ENCODE measurements at regions not wholly inside any gene's neighbourhood (a gene's known extent, or its start where the extent isn't known, plus 50 kb on each side); places are given as distances from the start of the nearest gene placed in this dataset.

DNA sequence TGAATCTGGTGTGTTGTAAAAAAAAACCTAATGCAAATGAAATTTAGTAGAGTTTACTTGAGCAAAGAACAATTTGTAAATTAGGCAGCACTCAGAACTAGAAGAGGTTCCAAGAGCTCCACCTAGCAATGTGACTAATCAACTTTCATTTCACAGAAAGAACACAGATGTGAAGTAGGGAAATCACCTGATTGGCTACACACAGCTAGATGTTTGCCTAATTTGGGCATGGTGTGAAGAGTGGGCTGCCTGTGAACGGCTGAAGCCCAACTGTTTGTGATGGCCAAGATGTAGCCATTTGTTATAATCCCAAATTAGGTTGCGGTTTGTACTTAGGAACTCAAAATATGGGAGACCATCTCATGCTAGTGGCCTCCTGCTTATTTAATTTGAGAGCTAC, 724.4 kb upstream of the SLITRK5 start:
- no peak for DNase-seq (ENCODE audit: low read depth)

DNA sequence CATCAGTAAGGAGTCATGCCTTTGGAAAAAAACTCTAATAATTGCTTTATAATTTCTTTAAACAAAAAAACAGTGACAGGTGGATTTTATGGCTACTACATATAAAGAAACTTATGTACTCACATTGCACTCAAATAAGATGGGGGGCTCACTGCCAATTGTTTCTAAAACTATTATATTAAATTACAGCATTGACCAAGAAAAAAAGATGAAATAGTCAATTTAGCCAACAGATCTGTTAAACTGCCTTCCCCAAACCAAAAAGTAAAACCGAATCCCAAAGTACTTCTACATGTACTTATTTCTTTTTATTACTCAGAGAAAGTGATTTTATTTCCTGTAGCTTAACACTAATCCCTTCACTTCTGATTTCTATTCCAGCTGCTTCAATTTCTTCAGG, 716.8 kb upstream of the SLITRK5 start:
- DNase-seq (ENCODE audit: low read depth) = no peak

DNA sequence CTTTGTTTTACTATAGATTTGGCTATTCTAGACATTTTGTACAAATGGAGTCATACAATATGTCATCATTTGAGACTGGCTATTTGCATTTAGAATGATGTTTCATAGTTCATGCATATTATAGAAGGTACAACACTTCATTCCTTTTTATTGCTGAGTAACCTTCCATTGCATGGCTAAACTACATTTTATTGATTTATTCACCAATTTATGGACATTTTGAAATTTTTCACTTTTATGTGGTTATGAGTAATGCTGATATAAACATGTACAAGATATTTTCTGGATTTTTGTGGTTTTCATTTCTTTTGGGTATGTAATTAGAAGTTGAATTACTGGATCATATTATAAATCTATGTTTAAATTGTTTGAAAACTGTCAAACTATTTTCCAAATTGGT, 710.3 kb upstream of the SLITRK5 start:
- peak; percentile 41 for DNase-seq (ENCODE audit: low read depth)

DNA sequence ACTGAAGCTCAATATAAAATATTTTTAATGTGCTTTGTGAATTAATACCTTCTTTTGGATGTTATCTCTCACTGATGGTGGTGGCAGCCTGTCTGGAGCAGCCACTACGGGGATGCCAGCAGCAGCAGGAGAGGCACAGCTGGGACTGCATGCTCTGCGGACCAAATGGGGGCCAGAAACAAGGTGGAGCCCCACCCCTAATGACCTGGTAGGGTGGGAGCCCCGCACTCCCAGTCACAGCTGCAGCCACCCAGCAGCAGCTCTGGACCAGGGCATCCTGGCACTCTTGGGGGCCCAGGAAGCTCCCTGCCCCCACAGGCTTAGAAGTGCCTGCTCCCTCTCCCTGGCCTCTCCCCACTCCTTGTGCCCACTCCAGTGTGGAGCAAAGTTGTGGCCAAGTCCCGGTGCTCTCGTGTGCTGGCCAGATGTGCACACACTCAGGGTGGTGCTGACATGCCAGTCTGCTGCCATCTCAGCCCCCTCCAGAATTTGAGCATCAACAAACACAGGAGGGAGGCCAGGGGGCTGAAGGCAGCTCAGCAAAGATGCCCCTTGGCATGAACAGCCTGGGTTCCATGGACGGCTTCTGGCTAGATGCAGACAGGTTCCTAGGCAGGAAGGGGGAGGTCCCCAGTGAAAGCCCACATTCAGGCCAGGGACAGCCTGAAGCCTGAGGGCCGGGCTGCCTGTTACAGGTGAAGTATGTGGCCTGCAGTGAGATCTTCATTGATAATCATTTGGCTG, 696.7 kb upstream of the SLITRK5 start:
- no peak for DNase-seq (ENCODE audit: low read depth)

DNA sequence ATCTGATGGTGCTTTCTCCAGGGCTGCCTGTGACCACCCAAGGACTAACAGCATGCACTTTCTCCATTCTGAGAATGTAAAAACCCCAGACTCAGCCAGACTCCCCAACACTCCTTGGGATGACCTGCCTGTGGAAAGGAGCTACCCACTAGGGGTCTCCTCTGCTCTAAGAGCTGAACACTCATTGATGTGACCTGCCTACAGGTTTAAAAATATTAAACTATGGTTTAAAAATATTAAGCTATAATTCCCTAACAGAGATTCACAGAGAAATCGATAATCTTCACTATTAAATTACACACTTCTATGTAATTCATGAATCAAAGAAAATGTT, 696.2 kb upstream of the SLITRK5 start:
- DNase-seq (ENCODE audit: low read depth) = no peak

DNA sequence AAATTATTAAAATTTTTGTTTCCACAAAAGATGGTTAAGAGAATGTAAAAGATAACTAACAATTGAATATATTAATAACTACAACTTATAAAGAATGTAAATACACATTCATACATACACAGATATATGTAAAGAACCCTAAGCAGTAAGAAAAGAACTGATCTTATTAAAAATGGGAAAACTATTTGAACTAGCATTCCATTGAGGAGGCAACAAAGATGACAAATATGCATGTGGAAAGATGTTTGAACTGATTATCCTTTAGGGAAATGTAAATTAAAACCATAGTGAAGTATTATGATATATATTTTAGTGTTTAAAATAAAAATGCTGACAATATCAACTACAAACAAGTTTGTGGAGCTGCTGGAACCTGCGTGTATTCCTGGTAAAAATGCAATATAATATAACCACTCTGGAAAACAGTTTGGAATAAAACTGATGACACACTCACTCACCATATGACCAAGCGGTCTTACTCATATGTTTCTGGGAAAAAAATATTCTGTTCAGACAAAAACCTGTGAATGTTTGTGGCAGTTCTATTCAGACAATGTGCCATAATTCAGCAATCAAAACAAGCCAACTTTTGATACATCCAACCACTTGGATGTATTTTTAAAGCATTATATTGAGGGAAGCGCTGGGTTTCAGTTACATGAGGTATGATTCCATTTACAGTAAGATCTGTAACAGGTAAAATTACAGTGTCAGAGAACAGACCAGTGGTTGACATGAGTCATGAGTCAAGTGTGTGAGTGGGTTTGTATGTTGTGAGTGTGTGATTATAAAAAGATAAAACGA, 694.4 kb upstream of the SLITRK5 start:
- DNase-seq (ENCODE audit: low read depth) = peak; percentile 14

DNA sequence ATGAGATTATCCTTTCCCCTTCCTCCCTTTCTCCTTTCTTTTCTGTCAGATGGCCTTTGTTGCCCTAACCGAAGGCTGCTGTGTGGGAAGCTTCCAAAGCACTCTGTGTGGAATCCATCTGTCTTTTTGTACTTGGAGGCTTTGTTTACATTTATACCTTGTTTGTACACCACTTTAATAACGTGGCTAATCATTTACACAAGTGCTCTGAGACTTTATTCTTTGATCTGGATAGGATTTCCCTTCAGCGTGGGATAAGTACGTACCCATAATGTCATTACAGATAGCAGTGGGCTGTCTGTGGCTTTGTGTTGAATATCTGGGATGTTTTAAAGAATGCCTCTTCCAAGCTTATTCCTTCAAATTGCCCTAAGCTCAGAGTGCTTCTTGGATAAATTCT, 684.7 kb upstream of the SLITRK5 start:
- no peak for DNase-seq (ENCODE audit: low read depth)

DNA sequence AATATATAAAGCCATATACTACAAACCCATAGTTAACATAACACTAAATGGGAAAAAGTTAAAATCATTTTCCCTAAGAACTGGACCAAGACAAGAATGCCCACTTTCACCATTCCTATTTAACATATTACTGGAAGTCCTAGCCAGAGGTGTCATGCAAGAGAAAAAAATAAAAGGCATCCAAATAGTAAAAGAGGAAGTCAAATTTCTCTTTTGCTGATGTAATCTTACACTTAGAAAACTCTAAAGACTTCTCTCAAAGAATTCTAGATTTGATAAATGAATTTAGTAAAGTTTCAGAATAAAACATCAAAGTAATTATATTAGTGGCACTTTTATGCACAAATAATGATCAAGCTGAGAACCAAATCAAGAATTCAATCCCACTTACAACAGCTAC, 678.9 kb upstream of the SLITRK5 start:
- DNase-seq (ENCODE audit: low read depth) = no peak

DNA sequence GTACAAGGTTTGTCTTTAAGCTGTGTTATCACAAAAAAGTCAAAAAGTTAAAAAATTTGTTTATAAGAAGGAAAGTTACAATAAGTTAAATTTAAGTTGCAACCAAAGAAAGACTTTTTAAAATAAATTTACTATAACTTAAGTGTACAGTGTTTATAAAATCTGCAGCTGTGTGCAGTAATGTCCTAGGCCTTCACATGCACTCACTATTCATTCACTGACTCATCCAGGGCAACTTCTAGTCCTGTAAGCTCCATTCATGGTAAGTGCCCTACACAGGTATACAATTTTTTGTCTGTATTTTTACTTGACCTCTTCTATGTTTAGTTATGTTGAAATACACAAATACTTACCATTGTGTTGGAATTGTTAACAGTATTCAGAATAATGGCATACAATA, 667.9 kb upstream of the SLITRK5 start:
- no peak for DNase-seq (ENCODE audit: low read depth)

DNA sequence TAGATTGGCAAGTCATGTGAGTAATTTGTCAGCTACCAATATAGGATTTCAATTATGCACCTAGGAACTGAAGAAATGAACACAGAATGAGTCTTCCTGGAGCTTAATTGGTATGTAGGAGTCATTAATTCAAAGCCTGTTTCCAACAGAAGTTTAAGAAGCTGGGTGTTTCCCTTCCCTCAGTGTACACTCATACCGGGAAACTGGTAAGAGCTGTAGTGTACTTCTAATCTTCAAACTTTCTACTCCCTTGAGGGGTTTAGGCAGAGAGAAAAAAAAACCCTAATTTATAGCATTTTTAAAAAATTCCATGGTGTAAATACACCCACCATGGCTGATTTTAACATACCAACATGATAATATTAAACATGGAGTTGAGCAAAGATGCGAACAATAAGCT, 665.7 kb upstream of the SLITRK5 start:
- no peak for DNase-seq (ENCODE audit: low read depth)

DNA sequence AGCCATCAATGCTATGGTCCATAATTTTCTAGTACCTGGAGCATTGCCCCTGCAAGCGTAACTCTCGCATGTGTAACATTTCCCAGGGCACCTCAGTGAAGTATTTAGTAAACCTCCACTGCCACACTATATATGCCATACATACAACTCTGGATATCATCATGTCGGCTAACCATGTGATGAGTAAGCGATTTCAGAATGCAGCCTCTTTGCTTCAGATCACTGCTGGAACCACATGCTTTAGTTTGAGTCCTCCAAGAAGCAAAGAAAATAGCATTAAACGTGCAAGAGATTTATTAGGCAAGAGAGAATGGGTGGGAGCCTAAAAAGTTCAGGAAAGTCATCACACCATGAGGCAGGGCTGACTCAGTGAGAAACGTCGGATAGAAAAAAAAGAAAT, 635.6 kb upstream of the SLITRK5 start:
- DNase-seq (ENCODE audit: low read depth) = no peak

DNA sequence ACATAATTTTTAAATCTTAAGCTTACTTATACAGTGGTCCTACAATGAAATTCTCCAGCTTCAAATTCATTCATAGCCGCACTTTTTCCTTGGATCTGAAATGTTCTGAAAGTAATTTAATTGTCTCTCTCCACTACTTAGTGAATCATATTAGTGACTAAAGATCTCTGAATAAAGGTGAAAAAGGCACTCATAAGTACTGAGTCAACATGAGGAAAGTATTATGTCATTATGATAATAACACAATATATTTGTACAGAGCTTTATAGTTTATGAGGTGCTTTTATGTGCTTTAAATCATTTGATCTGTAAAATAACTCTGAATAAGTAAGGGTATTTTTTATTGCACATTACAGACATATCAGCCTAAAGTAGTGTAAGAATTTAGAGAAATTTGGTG, 628.2 kb upstream of the SLITRK5 start:
- DNase-seq (ENCODE audit: low read depth) = no peak

DNA sequence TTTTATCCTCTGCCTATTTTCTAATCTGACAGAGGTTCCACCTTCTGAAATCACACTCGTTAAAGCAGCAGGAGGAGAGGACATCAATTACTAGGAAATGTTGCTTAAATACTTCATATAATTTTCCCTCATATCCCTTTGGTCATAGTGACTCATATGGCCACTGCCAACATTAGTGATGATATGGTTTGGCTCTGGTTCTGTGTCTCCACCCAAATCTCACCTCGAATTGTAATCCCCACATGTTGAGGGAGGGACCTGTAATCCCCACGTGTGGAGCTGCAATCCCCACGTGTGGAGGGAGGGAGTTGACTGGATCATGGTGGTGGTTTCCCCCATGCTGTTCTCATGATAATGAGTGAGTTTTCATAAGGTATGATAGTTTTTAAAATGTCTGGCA, 618.4 kb upstream of the SLITRK5 start:
- DNase-seq (ENCODE audit: low read depth) = peak; percentile 6

DNA sequence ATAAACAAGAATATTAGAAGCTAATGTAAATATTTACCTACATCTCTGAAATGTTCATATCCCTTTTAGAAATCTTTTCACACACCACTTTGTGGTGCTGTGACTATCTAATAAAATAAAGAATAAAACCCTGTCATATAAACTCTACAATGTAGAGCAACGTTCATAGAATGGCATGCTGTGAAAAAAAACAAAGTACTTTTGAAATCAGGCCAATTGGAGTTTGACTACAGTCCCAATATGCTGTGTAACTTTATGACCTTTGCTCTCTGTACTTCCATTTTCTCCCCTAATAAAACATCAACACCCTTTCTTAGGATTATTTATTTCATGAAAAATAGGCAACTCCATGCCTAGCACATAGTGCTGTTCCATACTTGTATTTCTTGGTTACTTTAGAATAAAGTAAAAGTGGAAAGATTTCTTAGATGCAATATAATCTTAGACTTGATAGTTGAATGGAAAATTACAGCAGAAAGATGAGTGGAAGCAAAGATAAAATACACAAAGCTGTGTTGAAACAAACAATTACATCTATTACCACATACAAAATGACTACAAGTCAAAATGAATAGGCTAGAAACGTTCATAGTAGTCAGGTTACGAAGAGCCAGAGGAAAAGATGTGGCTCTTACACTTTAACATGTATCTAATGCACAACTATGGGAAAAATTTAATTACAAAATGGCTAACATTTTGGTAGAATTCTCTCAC, 613.2 kb upstream of the SLITRK5 start:
- DNase-seq (ENCODE audit: low read depth) = no peak

DNA sequence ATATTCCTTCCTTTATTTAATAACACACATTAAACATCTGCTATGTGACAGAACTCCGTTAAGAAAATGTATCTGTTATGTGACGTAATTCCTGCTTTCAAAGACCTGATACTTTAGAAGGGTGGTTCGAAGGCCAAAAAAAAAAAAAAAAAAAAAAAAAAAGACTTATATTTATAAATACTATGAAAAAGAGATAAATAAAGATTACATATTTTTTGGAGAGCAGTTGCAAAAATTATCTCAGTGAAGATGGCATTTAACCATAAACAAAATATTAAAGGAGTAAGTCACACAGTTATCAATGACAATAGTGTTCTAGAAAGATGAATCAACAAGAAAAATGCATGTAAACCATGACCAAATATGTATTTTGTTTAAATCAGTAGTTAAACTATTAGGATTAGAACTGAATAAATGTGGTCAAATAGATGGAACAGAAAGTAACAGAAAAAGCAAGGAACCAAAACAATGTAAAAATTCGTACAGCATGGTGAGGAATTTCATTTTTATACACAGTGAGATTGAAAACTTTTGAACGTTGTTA, 612.3 kb upstream of the SLITRK5 start:
- DNase-seq (ENCODE audit: low read depth) = no peak

DNA sequence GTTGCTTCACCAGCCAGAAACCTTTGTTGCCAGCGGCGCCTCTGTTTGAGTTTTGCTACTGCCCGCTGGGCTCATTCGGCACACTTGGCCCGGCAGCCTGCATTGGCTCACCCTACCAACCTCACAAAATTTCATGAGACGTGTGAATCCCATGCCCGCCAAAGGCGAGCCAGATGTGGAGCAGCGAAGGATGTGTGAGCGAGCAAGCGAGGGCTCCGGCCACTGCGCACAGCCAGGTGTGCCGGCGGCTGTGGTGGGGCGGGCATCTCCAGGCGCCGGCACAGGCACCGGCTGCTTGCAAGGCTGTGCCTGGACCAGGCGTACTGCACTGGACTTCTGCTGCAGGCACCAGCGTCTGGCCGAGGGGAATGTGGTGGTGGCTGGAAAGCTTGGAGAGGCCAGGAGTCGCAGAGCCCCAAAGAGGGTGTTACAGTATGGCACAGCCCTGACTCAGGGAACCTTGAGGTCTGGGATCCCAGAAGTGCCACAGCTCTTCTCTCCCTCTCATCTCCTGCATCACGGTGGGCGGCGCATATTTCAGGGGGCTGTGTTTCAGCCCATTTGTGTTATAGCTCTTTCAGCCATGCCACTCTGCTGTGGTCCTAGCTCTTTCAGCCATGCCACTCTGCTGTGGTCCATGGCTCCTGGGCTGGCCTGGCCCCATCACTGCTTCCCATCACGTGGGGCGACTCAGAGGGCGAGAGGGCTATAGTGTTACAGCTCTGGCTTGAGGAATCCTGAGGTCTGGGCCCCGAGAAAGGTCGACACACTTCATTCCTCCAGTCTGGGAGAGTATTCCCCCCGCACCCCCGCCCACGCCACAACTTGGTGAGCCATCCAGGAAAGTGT, 592.0 kb upstream of the SLITRK5 start:
- DNase-seq (ENCODE audit: low read depth) = no peak

DNA sequence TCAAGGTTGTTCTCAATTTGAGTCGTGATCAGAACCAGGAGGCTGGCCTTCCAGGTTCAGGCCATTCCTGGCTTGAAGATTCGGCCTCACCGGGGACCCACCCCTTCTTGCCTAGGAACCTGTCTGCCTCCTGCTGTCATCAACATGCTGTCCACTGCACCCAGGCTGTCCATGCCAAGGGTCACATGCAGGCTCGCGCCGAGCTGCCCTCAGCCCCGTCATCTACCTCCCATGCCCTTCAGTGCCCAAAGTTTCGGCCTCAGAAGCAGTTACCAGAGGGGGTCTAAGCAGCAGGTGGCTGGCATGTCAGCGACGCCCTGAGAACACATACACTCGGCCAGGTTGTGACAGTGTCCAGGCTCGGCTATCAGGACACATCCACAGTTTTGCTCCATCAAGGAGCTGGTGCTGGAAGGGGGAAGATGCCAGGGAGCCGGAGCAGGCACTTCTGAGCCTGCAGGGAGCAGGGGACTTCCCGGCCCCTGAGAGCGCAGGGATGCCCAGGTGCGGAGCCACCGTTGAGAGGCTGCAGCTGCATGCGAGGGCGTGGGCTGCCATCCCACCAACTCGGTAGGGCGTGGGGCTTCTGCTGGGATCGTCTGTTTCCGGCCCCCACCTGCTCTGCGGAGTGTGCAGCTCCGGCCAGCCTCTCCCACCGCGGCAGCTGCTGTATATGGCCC, 590.9 kb upstream of the SLITRK5 start:
- DNase-seq (ENCODE audit: low read depth) = no peak

DNA sequence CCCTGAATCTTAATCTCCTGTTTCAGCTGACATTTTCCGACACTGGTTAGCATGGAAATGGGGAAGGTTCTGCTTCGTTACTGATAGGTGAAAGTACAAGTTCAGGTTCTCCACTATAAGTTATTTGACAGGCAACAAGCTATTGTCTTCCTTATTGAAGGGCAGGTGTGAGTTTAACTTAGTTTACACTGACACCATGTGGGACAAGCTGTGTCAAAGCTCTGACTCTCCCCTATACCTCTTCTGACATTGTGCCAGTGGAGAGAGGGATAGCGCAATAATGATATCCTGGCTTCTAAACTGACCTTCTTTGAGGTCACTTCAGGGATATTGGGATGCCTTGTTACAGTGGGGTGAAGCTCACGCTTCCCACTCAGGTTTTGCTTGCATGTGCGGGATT, 587.0 kb upstream of the SLITRK5 start:
- no peak for DNase-seq (ENCODE audit: low read depth)

DNA sequence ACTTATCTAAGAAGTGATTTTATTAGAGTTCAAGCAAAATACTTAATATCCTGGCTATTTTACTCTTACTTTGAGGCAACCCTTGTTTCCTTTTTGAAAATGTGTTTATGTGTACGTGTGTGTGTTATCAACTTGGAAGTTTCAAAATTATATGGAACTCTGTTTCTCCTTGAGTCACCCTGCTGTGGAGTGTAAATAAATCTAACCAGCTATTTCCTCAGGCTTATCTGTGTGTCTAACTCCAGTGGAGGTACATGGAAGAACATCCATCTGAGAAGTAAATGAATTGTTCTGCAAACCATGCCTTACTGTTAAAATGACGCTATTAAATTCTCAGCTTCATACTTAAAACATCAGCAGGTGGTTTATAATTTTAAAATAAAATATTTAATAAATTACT, 583.4 kb upstream of the SLITRK5 start:
- no peak for DNase-seq (ENCODE audit: low read depth)

DNA sequence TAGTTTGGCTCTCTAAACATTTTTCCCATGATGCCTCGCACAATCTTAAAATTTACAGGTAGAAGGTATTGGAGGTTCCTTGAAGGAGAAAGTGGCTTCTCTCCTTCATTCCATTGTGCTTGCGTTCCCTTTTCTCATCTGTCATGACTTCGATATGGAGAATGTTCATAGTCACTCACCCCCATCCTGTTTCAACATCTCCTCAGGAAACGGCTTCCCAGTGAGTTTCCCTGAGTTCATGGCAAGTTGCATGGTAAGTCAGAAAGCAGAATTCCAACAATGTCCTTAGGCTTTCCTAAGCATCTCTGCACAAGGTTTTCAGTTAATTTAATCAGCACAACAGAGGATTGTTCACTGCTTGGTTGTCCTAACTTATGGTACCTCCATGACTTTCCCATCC, 581.8 kb upstream of the SLITRK5 start:
- DNase-seq (ENCODE audit: low read depth) = peak; percentile 78

DNA sequence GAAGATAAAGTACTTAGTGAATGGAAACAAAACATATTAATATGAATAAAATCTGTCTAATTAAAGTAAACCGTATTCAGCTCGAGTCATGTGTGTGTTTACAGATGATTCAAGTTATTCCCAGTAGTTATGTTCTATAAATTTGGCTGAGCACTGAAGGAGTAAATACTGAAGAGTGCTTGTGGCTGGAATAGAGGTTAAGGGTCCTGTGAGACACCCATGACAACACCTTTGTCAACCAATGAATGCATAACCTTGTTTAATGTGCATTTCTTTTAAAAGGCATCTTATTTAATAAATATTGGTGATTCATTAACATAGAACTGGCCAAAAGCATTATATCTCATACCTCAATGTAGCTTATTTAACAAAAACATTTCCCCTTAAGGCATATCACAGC, 577.8 kb upstream of the SLITRK5 start:
- DNase-seq (ENCODE audit: low read depth) = no peak

Measured in HS-5 (cell line).